HUES6 (cell line): ENCODE measurements at regions not wholly inside any gene's neighbourhood (a gene's known extent, or its start where the extent isn't known, plus 50 kb on each side); places are given as distances from the start of the nearest gene placed in this dataset.

Experiments used
- H3K27ac ChIP-seq: 2 replicates; pipeline ENCODE4 v1.7.0; 2013; ENCODE audit warnings: low read depth, mild to moderate bottlenecking, low read length, inconsistent platforms
- H3K27me3 ChIP-seq: 2 replicates; pipeline ENCODE4 v1.6.1; 2013; ENCODE audit warnings: low read length; ENCODE audit not compliant: control insufficient read depth, insufficient read depth
- H3K36me3 ChIP-seq: 2 replicates; pipeline ENCODE4 v1.6.1; 2013; ENCODE audit warnings: low read length; ENCODE audit not compliant: control insufficient read depth, insufficient read depth
- H3K4me1 ChIP-seq: 2 replicates; pipeline ENCODE4 v1.6.1; 2013; ENCODE audit warnings: low read length; ENCODE audit not compliant: control insufficient read depth, insufficient read depth
- H3K4me3 ChIP-seq: 2 replicates; pipeline ENCODE4 v1.5.1; 2013; ENCODE audit warnings: low read depth, low read length
- H3K9ac ChIP-seq: one replicate; pipeline ENCODE4 v1.6.1; 2013; ENCODE audit warnings: mild to moderate bottlenecking, low read length
- H3K9me3 ChIP-seq: 2 replicates; pipeline ENCODE4 v1.6.1; 2013; ENCODE audit warnings: low read depth, low read length; ENCODE audit not compliant: control insufficient read depth, insufficient read depth

DNA sequence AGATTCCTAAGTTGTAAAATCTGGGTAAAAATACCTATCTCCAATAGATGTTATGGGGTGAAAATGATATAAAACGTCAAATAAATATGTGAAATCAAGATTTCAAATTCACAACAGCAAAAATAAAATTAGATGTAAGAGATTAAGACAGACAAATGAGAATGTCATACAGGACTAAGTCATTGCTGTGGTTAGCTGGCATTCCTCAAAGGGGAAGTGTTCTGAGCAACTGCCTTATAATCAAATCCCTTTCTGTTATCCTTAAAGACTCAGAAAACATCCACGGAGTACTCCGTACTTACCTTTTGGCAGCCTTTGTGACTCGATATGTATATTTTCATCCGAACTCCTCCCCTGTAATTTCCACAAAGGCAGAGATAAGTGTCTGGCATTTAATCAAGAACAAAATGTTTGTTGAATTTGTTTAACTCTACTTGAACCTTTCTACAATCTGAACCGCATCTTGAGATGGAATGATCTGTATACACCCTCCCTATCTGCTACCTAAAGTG, 559.6 kb downstream of the GATA3 start:
- Histone ChIP-seq H3K36me3 (no peaks in the 10 kb centered on the region), H3K4me1 (no peaks in the 10 kb centered on the region), H3K27me3 (no peaks in the 10 kb centered on the region), H3K9me3 (peaks cover 4% of the 10 kb centered on the region; the same call in 1 of the 2 replicates), H3K27ac (no peak overlapping the region), H3K4me3 (no peak overlapping the region), H3K9ac (no peak overlapping the region)

DNA sequence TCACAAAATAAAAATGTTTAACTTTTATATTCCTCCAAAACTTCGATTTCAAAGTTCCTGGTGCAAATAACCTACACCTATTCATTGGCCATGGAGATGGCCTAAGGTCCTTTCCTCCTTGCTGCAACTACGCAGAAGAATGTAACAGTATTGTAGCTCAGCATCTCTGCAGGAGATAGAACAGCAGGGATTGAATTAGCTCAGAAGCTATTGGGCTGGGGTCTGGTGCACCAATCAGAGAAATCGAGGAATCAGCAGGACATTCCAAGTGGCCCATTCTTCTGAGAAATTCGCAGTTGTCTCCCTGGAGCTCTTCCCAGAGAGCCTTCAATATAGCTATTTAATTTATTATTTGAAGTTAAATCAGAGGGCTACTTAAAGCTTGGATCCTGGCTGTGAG, 560.6 kb downstream of the GATA3 start:
- no peak overlapping the region for H3K9ac ChIP-seq
- H3K27me3 ChIP-seq = no peaks in the 10 kb centered on the region
- H3K36me3 ChIP-seq = no peaks in the 10 kb centered on the region
- H3K4me1 ChIP-seq = no peaks in the 10 kb centered on the region
- no peak overlapping the region for H3K27ac ChIP-seq
- peaks cover 4% of the 10 kb centered on the region; the same call in 1 of the 2 replicates for H3K9me3 ChIP-seq
- H3K4me3 ChIP-seq = no peak overlapping the region

- H3K9me3 ChIP-seq = peaks cover 4% of the 10 kb centered on the region; the same call in 1 of the 2 replicates
- H3K4me1 ChIP-seq = no peaks in the 10 kb centered on the region
- no peaks in the 10 kb centered on the region for H3K36me3 ChIP-seq
- no peak overlapping the region for H3K27ac ChIP-seq
- H3K27me3 ChIP-seq = no peaks in the 10 kb centered on the region
- H3K4me3 ChIP-seq = no peak overlapping the region
- no peak overlapping the region for H3K9ac ChIP-seq
These were observed 561.7 kb downstream of the GATA3 start for GRCh38 chr10:8616166-8616565.

- Histone ChIP-seq H3K4me3 (no peak overlapping the region), H3K27ac (no peak overlapping the region), H3K36me3 (no peaks in the 10 kb centered on the region), H3K9me3 (peaks cover 4% of the 10 kb centered on the region; the same call in 1 of the 2 replicates), H3K9ac (no peak overlapping the region), H3K4me1 (no peaks in the 10 kb centered on the region), H3K27me3 (no peaks in the 10 kb centered on the region)
These were observed 563.3 kb downstream of the GATA3 start for GRCh38 chr10:8617792-8618191.

DNA sequence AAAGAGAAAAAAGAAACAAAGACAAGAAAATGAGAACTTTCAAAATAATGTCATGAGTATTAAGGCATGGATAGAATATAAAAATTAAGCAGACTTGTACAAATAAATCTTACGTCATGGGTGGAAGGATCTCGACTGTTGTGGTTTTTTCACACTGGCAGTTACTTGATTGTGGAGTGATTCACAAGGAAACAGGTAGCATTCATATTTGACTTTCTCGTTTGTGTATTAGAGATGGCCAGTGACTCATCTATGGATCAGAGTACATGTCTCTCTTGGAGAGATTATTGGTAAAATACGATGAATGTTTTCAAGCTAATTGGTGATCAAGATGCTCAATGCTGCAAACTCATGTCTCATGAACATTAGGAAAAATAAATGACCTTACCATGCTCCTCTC, 564.3 kb downstream of the GATA3 start:
- Histone ChIP-seq H3K27me3 (no peaks in the 10 kb centered on the region), H3K4me1 (no peaks in the 10 kb centered on the region), H3K9me3 (peaks cover 4% of the 10 kb centered on the region; the same call in 1 of the 2 replicates), H3K9ac (no peak overlapping the region), H3K27ac (no peak overlapping the region), H3K4me3 (no peak overlapping the region), H3K36me3 (no peaks in the 10 kb centered on the region)

DNA sequence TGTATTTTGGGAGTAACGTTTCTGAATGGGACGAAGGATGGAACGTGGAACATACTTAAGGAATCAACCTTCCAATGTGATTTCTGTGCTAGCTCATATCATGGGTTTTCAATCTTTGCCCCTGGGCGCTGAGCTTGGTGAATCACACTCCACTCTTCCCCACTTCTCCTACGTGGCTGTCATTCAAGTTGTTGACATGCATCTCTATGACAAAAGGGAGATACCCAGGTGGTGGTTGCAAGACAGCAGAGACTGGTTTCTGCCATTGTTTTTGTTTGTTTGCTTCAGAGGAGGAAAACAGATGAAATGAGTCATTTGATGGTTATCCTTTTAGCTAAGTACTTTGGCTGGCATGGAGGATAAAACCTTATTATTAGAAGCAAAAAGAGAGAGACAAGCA, 573.9 kb downstream of the GATA3 start:
- no peaks in the 10 kb centered on the region for H3K27me3 ChIP-seq
- no peak overlapping the region for H3K9ac ChIP-seq
- H3K27ac ChIP-seq = no peak overlapping the region

DNA sequence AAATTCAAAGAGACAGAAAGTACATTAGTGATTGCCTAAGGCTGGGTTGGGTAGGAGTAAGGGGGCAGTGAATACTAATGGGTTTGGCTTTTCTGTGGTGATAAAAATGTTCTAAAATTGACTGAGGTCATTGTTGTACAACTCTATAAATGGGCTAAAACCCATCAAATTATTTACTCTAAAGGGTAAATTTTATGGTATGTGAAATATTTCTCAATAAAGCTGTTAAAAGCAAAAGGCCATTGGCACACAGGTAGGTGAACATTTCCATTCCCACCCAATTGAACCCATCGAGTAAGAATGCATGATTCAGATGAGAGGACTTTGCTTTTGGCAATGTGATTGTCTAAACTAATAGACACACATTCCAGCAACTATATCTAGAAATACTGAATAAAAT, 579.4 kb downstream of the GATA3 start:
- Histone ChIP-seq H3K9ac (no peak overlapping the region), H3K4me1 (no peaks in the 10 kb centered on the region), H3K4me3 (no peak overlapping the region), H3K9me3 (peaks cover 2% of the 10 kb centered on the region; the same call in 1 of the 2 replicates), H3K36me3 (no peaks in the 10 kb centered on the region), H3K27ac (no peak overlapping the region), H3K27me3 (no peaks in the 10 kb centered on the region)

More for the DNA sequence above, 573.9 kb downstream of the GATA3 start:
- 0 out of 2 replicates have a peak, but pooled peaks cover 4% of the 10 kb centered on the region for H3K4me1 ChIP-seq
- no peaks in the 10 kb centered on the region for H3K36me3 ChIP-seq
- H3K9me3 ChIP-seq = peaks cover 2% of the 10 kb centered on the region; the same call in 1 of the 2 replicates
- H3K4me3 ChIP-seq = no peak overlapping the region

DNA sequence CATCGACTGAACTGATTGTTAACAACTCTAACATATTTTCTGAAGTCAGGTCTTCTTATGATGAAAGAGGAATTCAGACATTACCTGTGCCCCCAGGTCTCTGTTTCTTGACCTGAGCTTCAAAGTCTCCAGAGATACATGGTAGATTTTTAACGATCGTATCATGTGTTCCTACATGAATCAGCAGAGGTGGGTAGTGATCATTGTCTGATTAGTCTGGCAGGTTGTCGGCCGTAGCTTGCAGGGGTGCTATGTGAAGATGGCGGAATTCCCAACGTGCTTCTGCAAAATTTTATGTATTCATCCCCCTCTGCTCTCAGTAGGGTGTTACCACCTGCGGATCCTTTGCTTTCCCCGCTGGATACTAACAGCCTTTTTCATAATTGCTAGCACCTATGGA, 581.9 kb downstream of the GATA3 start:
- Histone ChIP-seq H3K27ac (no peak overlapping the region), H3K9me3 (no peaks in the 10 kb centered on the region), H3K27me3 (no peaks in the 10 kb centered on the region), H3K4me1 (no peaks in the 10 kb centered on the region), H3K9ac (no peak overlapping the region), H3K36me3 (no peaks in the 10 kb centered on the region), H3K4me3 (no peak overlapping the region)

- Histone ChIP-seq H3K36me3 (no peaks in the 10 kb centered on the region), H3K4me3 (no peak overlapping the region), H3K27me3 (no peaks in the 10 kb centered on the region), H3K9ac (no peak overlapping the region), H3K9me3 (peaks cover 8% of the 10 kb centered on the region), H3K4me1 (no peaks in the 10 kb centered on the region), H3K27ac (no peak overlapping the region)
These were observed 583.2 kb downstream of the GATA3 start for GRCh38 chr10:8637640-8638039.

DNA sequence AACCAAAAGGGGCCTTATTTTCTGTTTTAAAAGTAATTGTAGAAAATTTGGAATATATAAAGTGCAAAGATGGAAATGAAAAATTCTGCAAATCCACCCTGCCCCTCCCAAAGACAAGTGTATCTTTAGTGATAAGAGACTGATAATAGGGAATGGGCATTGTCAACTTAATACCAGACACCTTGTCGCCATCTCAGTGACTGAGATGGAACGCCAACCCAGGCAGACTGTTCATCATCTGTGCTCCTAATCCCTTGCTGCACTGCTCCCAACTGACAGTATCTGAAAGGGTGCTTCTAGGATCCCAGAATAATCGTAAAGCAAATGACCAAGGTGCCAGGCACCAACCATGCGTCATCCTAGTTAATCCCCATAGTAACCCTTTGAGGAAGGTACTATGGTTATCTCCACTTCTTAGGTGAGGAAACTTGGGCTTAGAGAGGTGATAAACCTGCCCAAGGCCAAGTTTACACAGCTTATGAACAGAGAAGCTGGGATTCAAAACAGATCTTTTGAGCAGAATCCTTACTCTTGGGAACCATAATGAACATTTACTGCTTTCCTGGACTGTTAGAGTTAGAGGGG, 583.7 kb downstream of the GATA3 start:
- no peak overlapping the region for H3K4me3 ChIP-seq
- H3K9ac ChIP-seq = no peak overlapping the region
- no peak overlapping the region for H3K27ac ChIP-seq
- no peaks in the 10 kb centered on the region for H3K36me3 ChIP-seq
- H3K27me3 ChIP-seq = no peaks in the 10 kb centered on the region
- no peaks in the 10 kb centered on the region for H3K4me1 ChIP-seq
- peaks cover 13% of the 10 kb centered on the region for H3K9me3 ChIP-seq

DNA sequence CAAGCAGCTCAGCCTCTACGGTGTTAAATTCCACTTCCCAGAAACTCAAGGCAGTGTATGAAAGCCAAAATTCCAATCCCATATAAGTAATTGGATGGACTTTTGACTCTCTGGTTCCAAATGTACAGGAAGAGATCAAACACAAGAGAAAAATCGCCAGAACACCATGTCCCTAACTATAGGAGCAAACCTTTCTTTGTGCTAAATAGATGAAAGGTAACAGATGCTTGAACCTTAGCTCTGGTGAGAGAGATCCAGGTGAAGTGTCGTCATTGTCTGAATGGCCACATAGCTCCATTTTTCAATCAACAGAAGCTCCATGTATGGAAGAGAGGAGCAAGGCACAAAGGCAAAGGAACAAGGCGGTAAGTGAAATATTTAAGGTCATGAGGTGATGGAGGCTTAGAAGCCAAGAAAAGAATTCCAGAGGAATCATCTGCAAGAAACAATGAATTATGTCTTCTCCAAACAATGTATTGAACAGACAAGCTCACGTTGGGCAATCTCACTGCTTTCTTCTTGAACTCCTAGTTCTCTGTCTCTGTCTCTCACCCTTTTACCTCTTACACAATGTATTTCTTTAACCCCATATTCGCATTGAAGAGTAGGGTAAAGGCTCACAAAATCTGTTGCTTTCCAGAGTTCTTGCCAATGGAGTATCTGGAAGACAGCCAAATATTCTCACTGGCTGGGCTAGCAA, 585.1 kb downstream of the GATA3 start:
- no peaks in the 10 kb centered on the region for H3K36me3 ChIP-seq
- no peak overlapping the region for H3K9ac ChIP-seq
- no peaks in the 10 kb centered on the region for H3K4me1 ChIP-seq
- H3K4me3 ChIP-seq = no peak overlapping the region
- H3K27ac ChIP-seq = no peak overlapping the region
- H3K9me3 ChIP-seq = peaks cover 13% of the 10 kb centered on the region
- H3K27me3 ChIP-seq = no peaks in the 10 kb centered on the region
